ENCODE measurements at regions not wholly inside any gene's neighbourhood (a gene's known extent, or its start where the extent isn't known, plus 50 kb on each side); places are given as distances from the start of the nearest gene placed in this dataset.

DNA sequence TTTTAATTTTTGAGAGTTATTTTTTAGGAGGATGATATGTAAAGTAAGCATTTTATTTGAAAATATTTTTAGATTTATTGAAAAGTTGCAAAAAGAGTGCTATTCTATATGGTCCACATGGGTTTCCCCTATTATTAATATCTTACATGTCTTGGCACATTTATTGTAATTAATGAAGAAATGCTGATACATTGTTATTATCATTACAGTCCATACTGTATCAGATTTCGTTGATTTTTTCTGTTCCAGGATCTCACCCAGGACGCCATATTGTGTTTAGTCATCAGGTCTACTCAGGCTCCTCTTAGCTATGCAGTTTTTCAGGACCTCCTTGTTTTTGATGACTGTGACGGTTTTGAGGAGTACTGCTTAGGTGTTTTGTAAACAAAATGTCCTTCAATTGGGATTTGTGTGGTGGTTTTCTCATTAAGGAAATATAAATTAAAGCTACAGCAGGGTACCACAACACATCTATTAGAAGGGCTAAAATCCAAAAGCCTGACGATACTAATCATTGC is 281.0 kb downstream of the SAMD5 start:
- no peaks in the 10 kb centered on the region for H3K36me3 ChIP-seq (replicated peaks in 1 of 2; ENCODE audit: control insufficient read depth in 1 of 2, insufficient read depth in 2 of 2, low read length in 2 of 2)
- no peak overlapping the region for H3K4me2 ChIP-seq (replicated peaks; ENCODE audit: extremely low read depth, low read length, poor library complexity, severe bottlenecking)
- TF ChIP-seq, protein P1, sequence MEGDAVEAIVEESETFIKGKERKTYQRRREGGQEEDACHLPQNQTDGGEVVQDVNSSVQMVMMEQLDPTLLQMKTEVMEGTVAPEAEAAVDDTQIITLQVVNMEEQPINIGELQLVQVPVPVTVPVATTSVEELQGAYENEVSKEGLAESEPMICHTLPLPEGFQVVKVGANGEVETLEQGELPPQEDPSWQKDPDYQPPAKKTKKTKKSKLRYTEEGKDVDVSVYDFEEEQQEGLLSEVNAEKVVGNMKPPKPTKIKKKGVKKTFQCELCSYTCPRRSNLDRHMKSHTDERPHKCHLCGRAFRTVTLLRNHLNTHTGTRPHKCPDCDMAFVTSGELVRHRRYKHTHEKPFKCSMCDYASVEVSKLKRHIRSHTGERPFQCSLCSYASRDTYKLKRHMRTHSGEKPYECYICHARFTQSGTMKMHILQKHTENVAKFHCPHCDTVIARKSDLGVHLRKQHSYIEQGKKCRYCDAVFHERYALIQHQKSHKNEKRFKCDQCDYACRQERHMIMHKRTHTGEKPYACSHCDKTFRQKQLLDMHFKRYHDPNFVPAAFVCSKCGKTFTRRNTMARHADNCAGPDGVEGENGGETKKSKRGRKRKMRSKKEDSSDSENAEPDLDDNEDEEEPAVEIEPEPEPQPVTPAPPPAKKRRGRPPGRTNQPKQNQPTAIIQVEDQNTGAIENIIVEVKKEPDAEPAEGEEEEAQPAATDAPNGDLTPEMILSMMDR (IDR thresholded peaks at IDR 0.05) = no peak
- no CpG with 5 or more reads among the region's 4 CpGs for WGBS (ENCODE audit: insufficient coverage)
- no peak overlapping the region for H3K27ac ChIP-seq (ENCODE audit: low read depth in 1 of 2, low read length in 2 of 2)
- H3K27ac Mint-ChIP-seq = no peak overlapping the region
- no peaks in the 10 kb centered on the region for H3K79me2 ChIP-seq (ENCODE audit: insufficient read depth, low read length)
- peaks cover 0 to 8% (median 2%) of the 10 kb centered on the region in 7 donors for H3K9me3 Mint-ChIP-seq
- H3K27me3 Mint-ChIP-seq (ENCODE audit: low read depth in 3 of 3) = peaks cover 0 to 2% (median 0%) of the 10 kb centered on the region in 3 donors
- no peak overlapping the region for H3K4me3 Mint-ChIP-seq
- no peaks in the 10 kb centered on the region for H3K27me3 ChIP-seq (ENCODE audit: control insufficient read depth in 2 of 2, insufficient read depth in 2 of 2, low read length in 2 of 2)
- H4K20me1 ChIP-seq (ENCODE audit: insufficient read depth, low read length) = no peaks in the 10 kb centered on the region
- no peaks in the 10 kb centered on the region for H3K9me3 ChIP-seq (replicated peaks in 1 of 2; ENCODE audit: control insufficient read depth in 1 of 2, insufficient read depth in 1 of 2, low read length in 2 of 2)
- no peak overlapping the region for H3K9ac ChIP-seq (ENCODE audit: insufficient read depth, low read length, poor library complexity, severe bottlenecking)
- intact Hi-C loops (cut with micrococcal nuclease) = no loop called here
- no peaks in the 10 kb centered on the region for H3K4me1 Mint-ChIP-seq
- no peak overlapping the region for H3K4me3 ChIP-seq (replicated peaks in 1 of 3; ENCODE audit: low read depth in 2 of 3, low read length in 3 of 3)
- H3K36me3 Mint-ChIP-seq = no peaks in the 10 kb centered on the region
- DNase-seq = no peak
- no peaks in the 10 kb centered on the region for H3K4me1 ChIP-seq (ENCODE audit: control insufficient read depth in 1 of 2, insufficient read depth in 2 of 2, low read length in 2 of 2)
- H2AFZ ChIP-seq (ENCODE audit: insufficient read depth, low read depth, low read length, poor library complexity, severe bottlenecking) = no peak overlapping the region

DNA sequence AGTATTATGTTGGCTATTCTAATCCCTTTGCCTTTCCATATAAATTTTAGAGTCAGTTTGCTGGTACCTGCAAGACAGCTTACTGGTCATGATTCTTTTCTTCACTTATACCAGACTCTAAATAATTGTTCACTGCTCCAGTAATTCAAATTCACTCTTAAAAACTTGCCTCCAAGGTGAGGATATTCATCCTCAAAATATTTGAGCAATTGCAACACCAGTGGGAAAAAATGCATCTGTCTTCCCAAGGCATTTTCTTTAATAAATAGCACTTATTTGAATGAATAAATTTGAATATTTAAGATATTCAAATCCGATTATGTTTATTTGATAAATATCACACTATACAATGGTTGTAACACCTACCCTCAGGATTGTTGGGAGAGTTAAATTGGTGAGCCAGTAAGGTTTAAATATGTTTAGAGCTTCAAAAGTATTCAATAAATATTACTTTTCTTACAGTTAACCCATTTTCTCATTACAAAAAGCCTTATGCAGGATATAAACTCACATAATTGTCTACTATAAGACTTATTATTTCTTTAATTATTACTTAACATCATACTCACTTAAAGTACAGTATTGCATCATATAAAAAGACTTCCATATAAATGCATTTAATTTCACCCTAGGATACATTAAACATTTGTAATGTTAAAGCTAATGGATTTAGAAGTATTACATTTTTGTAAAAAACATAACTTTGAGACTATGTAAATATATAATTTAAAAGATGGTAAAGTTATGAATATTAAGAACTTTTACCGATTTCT is 285.6 kb downstream of the SAMD5 start:
- Mint-ChIP-seq H3K36me3 (no peaks in the 10 kb centered on the region), H3K27me3 (ENCODE audit: low read depth in 3 of 3) (peaks cover 0 to 1% (median 0%) of the 10 kb centered on the region in 3 donors)

More for the DNA sequence above, 285.6 kb downstream of the SAMD5 start:
- Histone ChIP-seq H3K9ac (ENCODE audit: insufficient read depth, low read length, poor library complexity, severe bottlenecking) (no peak overlapping the region), H3K27ac (ENCODE audit: low read depth in 1 of 2, low read length in 2 of 2) (no peak overlapping the region), H4K20me1 (ENCODE audit: insufficient read depth, low read length) (no peaks in the 10 kb centered on the region), H3K79me2 (ENCODE audit: insufficient read depth, low read length) (no peaks in the 10 kb centered on the region), H2AFZ (ENCODE audit: insufficient read depth, low read depth, low read length, poor library complexity, severe bottlenecking) (no peak overlapping the region), H3K4me2 (replicated peaks; ENCODE audit: extremely low read depth, low read length, poor library complexity, severe bottlenecking) (no peak overlapping the region), H3K4me1 (ENCODE audit: control insufficient read depth in 1 of 2, insufficient read depth in 2 of 2, low read length in 2 of 2) (no peaks in the 10 kb centered on the region), H3K36me3 (replicated peaks in 1 of 2; ENCODE audit: control insufficient read depth in 1 of 2, insufficient read depth in 2 of 2, low read length in 2 of 2) (no peaks in the 10 kb centered on the region), H3K9me3 (replicated peaks in 1 of 2; ENCODE audit: control insufficient read depth in 1 of 2, insufficient read depth in 1 of 2, low read length in 2 of 2) (no peaks in the 10 kb centered on the region), H3K27me3 (ENCODE audit: control insufficient read depth in 2 of 2, insufficient read depth in 2 of 2, low read length in 2 of 2) (no peaks in the 10 kb centered on the region), H3K4me3 (replicated peaks in 1 of 3; ENCODE audit: low read depth in 2 of 3, low read length in 3 of 3) (no peak overlapping the region)
- intact Hi-C loops (cut with micrococcal nuclease) = no loop called here
- no peak for DNase-seq
- no CpG with 5 or more reads among the region's 2 CpGs for WGBS (ENCODE audit: insufficient coverage)
- Mint-ChIP-seq H3K4me1 (no peaks in the 10 kb centered on the region), H3K4me3 (no peak overlapping the region), H3K27ac (no peak overlapping the region), H3K9me3 (peaks cover 0 to 5% (median 3%) of the 10 kb centered on the region in 7 donors)
- TF ChIP-seq, protein P1 (IDR thresholded peaks at IDR 0.05) = no peak
